ENCODE measurements at regions not wholly inside any gene's neighbourhood (a gene's known extent, or its start where the extent isn't known, plus 50 kb on each side); places are given as distances from the start of the nearest gene placed in this dataset.

DNA sequence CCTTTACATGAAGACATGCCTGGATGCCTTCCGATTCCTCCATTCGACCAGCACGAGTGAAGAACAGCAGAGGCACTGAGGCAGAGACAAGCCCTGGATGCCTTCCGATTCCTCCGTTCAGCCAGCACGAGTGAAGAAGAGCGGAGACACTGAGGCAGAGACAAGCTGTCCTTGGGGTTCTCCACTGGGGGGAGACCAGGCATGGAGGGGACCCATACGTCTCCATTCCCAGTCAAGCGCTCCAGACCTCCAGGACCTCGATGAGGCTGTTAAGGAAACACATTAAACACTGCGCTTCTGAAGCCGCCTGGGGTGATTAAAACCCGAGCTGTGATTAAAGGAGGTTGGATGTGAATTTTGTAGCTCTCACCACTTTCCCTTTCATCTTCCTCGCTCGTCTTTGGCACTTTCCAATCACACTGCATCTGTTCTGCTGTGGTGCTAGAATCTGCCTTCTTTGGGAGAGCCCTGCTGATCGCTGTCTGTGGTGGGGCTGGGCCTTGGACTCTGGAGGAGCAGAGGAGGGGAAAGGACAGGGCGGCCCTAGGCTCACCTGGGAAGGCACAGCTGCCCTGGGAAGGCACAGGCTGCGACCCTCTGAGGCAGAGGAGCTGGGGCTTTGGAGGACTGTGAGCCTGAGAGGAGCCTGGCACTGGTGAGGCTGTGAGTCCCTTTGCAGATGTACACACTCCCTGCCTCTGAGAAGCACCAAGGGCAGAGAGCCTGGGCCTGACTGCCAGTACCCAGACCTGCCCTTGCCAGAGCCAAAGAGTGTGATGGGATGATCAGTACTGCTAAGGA lies 463.1 kb upstream of the HS6ST1 start:
- no peak for TF ChIP-seq POLR2A (IDR thresholded peaks at IDR 0.05)
- TF ChIP-seq, protein P1, sequence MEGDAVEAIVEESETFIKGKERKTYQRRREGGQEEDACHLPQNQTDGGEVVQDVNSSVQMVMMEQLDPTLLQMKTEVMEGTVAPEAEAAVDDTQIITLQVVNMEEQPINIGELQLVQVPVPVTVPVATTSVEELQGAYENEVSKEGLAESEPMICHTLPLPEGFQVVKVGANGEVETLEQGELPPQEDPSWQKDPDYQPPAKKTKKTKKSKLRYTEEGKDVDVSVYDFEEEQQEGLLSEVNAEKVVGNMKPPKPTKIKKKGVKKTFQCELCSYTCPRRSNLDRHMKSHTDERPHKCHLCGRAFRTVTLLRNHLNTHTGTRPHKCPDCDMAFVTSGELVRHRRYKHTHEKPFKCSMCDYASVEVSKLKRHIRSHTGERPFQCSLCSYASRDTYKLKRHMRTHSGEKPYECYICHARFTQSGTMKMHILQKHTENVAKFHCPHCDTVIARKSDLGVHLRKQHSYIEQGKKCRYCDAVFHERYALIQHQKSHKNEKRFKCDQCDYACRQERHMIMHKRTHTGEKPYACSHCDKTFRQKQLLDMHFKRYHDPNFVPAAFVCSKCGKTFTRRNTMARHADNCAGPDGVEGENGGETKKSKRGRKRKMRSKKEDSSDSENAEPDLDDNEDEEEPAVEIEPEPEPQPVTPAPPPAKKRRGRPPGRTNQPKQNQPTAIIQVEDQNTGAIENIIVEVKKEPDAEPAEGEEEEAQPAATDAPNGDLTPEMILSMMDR (IDR thresholded peaks at IDR 0.05), result no peak

Measured in thyroid gland (tissue), 4 donors.